ENCODE measurements at regions not wholly inside any gene's neighbourhood (a gene's known extent, or its start where the extent isn't known, plus 50 kb on each side); places are given as distances from the start of the nearest gene placed in this dataset.

GRCh38 chr7:27345997-27346396 is 103.4 kb downstream of the EVX1 start:
- TF ChIP-seq POLR2A (IDR thresholded peaks at IDR 0.05; ENCODE audit: low read depth, low read length) (no peak), POLR2AphosphoS5 (IDR thresholded peaks at IDR 0.05; ENCODE audit: low read depth, low read length) (no peak), TAF1 (IDR thresholded peaks at IDR 0.05; ENCODE audit: borderline replicate concordance, low read depth, low read length) (no peak)

Data from GM12892 (cell line).